ENCODE measurements at regions not wholly inside any gene's neighbourhood (a gene's known extent, or its start where the extent isn't known, plus 50 kb on each side); places are given as distances from the start of the nearest gene placed in this dataset.
"Not testable (repeated sequence)": the region's sequence is repeated elsewhere in the genome, so short reads cannot be mapped to it uniquely, and the experiment has no call there.

DNA sequence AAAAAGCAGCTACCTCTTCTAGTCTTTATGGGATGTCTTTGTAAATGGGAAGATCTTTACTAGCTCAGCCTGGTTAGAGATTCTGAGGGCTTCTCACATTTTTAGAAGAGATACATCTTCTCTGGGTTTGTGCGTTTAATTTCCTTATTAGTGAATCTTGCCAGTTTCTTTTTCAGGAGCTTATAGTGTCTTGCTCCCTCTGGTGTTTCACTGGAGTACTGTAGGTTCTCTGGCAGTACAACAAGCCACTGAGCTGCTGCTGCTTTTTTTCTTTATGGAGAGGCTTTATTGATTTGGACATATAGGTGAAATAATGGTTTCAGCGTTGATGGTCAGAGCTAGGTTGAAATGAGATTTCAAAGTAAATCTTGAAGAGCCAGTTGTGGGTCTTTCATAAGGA lies 82.9 kb downstream of the LAS1L start:
- 50 to 67% methylated on average over 2 of the region's 2 CpGs for WGBS, 2 donors

DNA sequence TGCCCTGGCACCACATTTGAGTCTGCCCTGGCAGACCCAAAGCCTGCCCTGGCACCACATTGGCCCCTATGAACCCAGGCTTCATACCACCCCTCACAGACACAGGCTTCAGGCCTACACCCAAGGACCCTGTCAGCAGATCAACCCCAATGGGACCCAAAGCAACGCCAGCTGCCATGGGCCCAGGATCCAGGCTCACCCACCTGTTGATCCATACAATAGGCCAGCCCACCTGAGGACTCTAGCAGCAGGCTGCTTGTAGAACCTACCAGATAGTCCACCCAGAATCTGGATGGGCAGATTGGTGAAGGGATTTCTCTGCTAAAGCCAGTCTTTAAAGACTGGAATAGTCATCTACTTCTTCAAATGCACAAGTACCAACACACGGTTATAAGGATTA lies 114.4 kb downstream of the LAS1L start:
- Histone ChIP-seq H3K27me3 (ENCODE audit: control insufficient read depth in 3 of 3, insufficient read depth in 3 of 3, low read length in 2 of 3) (no peaks in the 10 kb centered on the region), H3K9ac (ENCODE audit: insufficient read depth in 1 of 2, low read length in 2 of 2) (no peak overlapping the region), H3K9me3 (ENCODE audit: control insufficient read depth in 4 of 4, insufficient read depth in 3 of 4, low read length in 3 of 4) (peaks cover 0 to 6% (median 0%) of the 10 kb centered on the region in 4 donors), H3K4me3 (no peak overlapping the region), H3K36me3 (ENCODE audit: control insufficient read depth in 4 of 4, insufficient read depth in 4 of 4, low read length in 4 of 4) (no peaks in the 10 kb centered on the region), H3K4me1 (ENCODE audit: control insufficient read depth in 5 of 5, insufficient read depth in 5 of 5, low read length in 5 of 5) (no peaks in the 10 kb centered on the region), H3K27ac (ENCODE audit: low read depth in 1 of 2, low read length in 1 of 2) (no peak overlapping the region)
- whole genome bisulfite sequencing, 2 donors: 84 to 92% methylated on average over 2 of the region's 2 CpGs
- DNase-seq (no peak), ATAC-seq (ENCODE audit: insufficient read depth, low FRiP score) (no peak)
- TF ChIP-seq, protein P1, sequence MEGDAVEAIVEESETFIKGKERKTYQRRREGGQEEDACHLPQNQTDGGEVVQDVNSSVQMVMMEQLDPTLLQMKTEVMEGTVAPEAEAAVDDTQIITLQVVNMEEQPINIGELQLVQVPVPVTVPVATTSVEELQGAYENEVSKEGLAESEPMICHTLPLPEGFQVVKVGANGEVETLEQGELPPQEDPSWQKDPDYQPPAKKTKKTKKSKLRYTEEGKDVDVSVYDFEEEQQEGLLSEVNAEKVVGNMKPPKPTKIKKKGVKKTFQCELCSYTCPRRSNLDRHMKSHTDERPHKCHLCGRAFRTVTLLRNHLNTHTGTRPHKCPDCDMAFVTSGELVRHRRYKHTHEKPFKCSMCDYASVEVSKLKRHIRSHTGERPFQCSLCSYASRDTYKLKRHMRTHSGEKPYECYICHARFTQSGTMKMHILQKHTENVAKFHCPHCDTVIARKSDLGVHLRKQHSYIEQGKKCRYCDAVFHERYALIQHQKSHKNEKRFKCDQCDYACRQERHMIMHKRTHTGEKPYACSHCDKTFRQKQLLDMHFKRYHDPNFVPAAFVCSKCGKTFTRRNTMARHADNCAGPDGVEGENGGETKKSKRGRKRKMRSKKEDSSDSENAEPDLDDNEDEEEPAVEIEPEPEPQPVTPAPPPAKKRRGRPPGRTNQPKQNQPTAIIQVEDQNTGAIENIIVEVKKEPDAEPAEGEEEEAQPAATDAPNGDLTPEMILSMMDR (IDR thresholded peaks at IDR 0.05; ENCODE audit: control extremely low read depth, extremely low read depth): no peak

More for the DNA sequence above, 82.9 kb downstream of the LAS1L start:
- DNase-seq: peak in 1 of 3 donors; percentile 2
- Histone ChIP-seq H3K9ac (ENCODE audit: insufficient read depth in 1 of 2, low read length in 2 of 2) (no peak overlapping the region), H3K27me3 (ENCODE audit: control insufficient read depth in 3 of 3, insufficient read depth in 3 of 3, low read length in 2 of 3) (no peaks in the 10 kb centered on the region), H3K4me1 (ENCODE audit: control insufficient read depth in 5 of 5, insufficient read depth in 5 of 5, low read length in 5 of 5) (no peaks in the 10 kb centered on the region), H3K4me3 (no peak overlapping the region), H3K36me3 (ENCODE audit: control insufficient read depth in 4 of 4, insufficient read depth in 4 of 4, low read length in 4 of 4) (no peaks in the 10 kb centered on the region), H3K27ac (ENCODE audit: low read depth in 1 of 2, low read length in 1 of 2) (no peak overlapping the region), H3K9me3 (ENCODE audit: control insufficient read depth in 4 of 4, insufficient read depth in 3 of 4, low read length in 3 of 4) (peaks cover 0 to 6% (median 2%) of the 10 kb centered on the region in 4 donors)
- TF ChIP-seq, protein P1 (IDR thresholded peaks at IDR 0.05; ENCODE audit: control extremely low read depth, extremely low read depth): no peak
- ATAC-seq (ENCODE audit: insufficient read depth, low FRiP score): no peak

DNA sequence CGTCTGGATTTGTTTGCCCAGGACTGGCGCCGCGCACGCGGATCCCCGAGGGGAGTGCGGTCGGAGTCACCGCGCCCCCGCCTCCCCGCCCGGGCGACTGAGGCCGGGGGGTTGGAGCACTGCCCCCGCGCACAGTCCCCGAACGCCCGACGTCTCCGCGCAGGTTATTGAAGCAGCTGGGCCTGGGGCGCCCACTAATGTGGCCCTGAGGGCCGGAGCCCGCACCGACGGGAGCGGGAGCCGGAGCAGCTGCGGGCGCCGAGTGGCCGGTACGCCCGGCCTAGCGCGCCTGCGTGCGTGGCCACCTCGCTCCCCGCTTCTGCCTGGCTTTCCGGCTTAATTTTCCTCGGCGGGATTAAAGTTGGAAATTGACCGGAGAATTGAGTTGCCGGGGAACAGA lies 126.9 kb downstream of the LAS1L start:
- not testable (repeated sequence) for H3K4me3 ChIP-seq; H3K9ac ChIP-seq (ENCODE audit: insufficient read depth in 1 of 2, low read length in 2 of 2); DNase-seq; H3K4me1 ChIP-seq (ENCODE audit: control insufficient read depth in 5 of 5, insufficient read depth in 5 of 5, low read length in 5 of 5); H3K27ac ChIP-seq (ENCODE audit: low read depth in 1 of 2, low read length in 1 of 2); H3K27me3 ChIP-seq (ENCODE audit: control insufficient read depth in 3 of 3, insufficient read depth in 3 of 3, low read length in 2 of 3); H3K36me3 ChIP-seq (ENCODE audit: control insufficient read depth in 4 of 4, insufficient read depth in 4 of 4, low read length in 4 of 4)
- peaks cover 0 to 14% (median 0%) of the 10 kb centered on the region in 4 donors for H3K9me3 ChIP-seq (ENCODE audit: control insufficient read depth in 4 of 4, insufficient read depth in 3 of 4, low read length in 3 of 4)
- 2 to 36% methylated on average over 13 to 48 of the region's 48 CpGs for WGBS, 2 donors
- peak; percentile 11 for ATAC-seq (ENCODE audit: insufficient read depth, low FRiP score)

DNA sequence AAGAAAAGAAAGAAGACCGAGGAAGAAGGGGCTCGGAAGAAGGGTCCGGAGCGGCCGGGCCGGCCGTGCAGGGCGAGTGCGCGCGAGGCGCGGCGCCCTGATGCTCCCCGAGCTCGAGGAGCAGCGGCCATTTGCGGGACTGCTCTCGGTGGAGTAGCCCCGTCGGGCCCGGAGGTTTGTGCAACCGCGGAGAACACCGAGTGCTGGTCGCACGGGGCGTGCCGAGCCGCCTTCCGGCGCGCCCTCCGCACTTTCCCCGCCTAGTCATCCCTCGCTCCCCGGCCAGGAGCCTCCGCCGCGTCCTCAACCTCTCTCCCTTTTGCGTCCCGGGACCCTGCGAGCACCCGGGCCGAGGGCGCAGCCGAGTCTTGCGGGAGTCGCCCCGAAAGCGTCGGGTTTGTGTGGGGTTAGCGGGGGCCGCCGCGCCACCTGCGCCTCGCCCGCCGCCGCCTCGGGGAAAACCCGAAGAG lies 127.4 kb downstream of the LAS1L start:
- WGBS, 2 donors: 0 to 34% methylated on average over 22 to 63 of the region's 63 CpGs
- Histone ChIP-seq H3K36me3 (ENCODE audit: control insufficient read depth in 4 of 4, insufficient read depth in 4 of 4, low read length in 4 of 4) (no peaks in the 10 kb centered on the region), H3K4me1 (ENCODE audit: control insufficient read depth in 5 of 5, insufficient read depth in 5 of 5, low read length in 5 of 5) (peaks cover 0 to 2% (median 0%) of the 10 kb centered on the region in 5 donors), H3K4me3 (no peak overlapping the region), H3K27me3 (ENCODE audit: control insufficient read depth in 3 of 3, insufficient read depth in 3 of 3, low read length in 2 of 3) (peaks cover 0 to 6% (median 3%) of the 10 kb centered on the region in 3 donors), H3K27ac (ENCODE audit: low read depth in 1 of 2, low read length in 1 of 2) (no peak overlapping the region), H3K9me3 (ENCODE audit: control insufficient read depth in 4 of 4, insufficient read depth in 3 of 4, low read length in 3 of 4) (peaks cover 0 to 14% (median 0%) of the 10 kb centered on the region in 4 donors), H3K9ac (ENCODE audit: insufficient read depth in 1 of 2, low read length in 2 of 2) (no peak overlapping the region)
- DNase-seq (no peak), ATAC-seq (ENCODE audit: insufficient read depth, low FRiP score) (peak; percentile 53)
- TF ChIP-seq, protein P1 (IDR thresholded peaks at IDR 0.05; ENCODE audit: control extremely low read depth, extremely low read depth): no peak

All from lung (tissue), 11 donors.